ENCODE measurements at regions not wholly inside any gene's neighbourhood (a gene's known extent, or its start where the extent isn't known, plus 50 kb on each side); places are given as distances from the start of the nearest gene placed in this dataset.
A peak's percentile ranks its signal among the peaks of the same experiment; 100 is the strongest.

DNA sequence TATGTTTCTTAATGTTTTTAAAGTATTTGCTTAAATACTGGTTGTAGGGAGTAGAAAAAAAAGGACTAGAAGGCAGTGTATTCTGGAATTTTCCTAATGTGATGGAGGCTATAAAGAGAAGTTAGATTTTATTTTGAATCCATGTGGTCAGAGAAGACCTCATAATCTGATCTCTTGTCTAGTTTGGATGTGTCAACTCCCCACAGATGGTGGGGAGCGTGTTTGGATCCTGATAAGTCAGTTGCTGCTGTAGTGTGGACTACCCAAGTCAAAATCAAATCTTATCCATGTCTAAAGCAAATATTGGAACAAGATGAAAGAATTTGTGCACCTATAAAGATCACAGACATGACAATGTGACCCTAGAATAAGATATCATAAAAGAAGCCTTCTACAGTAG is 918.0 kb downstream of the LTN1 start:
- Mint-ChIP-seq H3K27me3 (ENCODE audit: low read depth, unreplicated experiment) (no peaks in the 10 kb centered on the region), H3K27ac (ENCODE audit: unreplicated experiment) (no peak overlapping the region), H3K4me1 (ENCODE audit: low read depth, unreplicated experiment) (peaks cover 2% of the 10 kb centered on the region), H3K9me3 (ENCODE audit: unreplicated experiment) (peaks cover 11% of the 10 kb centered on the region), H3K36me3 (ENCODE audit: low read depth, unreplicated experiment) (peaks cover 4% of the 10 kb centered on the region), H3K4me3 (ENCODE audit: unreplicated experiment) (no peak overlapping the region)
- Histone ChIP-seq H3K27me3 (ENCODE audit: insufficient read depth, low read length) (no peaks in the 10 kb centered on the region), H2AFZ (ENCODE audit: low read depth, low read length) (no peak overlapping the region), H3K27ac (ENCODE audit: low read depth, low read length) (no peak overlapping the region), H3K4me3 (ENCODE audit: insufficient read depth, low read depth, low read length) (no peak overlapping the region), H3K9me3 (ENCODE audit: insufficient read depth, low read depth, low read length) (no peaks in the 10 kb centered on the region), H3K9ac (ENCODE audit: low read length) (no peak overlapping the region), H4K20me1 (ENCODE audit: insufficient read depth, low read length) (no peaks in the 10 kb centered on the region), H3K79me2 (ENCODE audit: insufficient read depth, low read length) (no peaks in the 10 kb centered on the region), H3K4me2 (ENCODE audit: low read length) (no peak overlapping the region), H3K36me3 (ENCODE audit: insufficient read depth, low read length) (no peaks in the 10 kb centered on the region), H3K4me1 (ENCODE audit: insufficient read depth, low read length) (no peaks in the 10 kb centered on the region)
- no peak for DNase-seq (ENCODE audit: low read depth)
- no peak for TF ChIP-seq EZH2 (IDR thresholded peaks at IDR 0.05; ENCODE audit: insufficient read depth, low read length)
- TF ChIP-seq, protein P1, sequence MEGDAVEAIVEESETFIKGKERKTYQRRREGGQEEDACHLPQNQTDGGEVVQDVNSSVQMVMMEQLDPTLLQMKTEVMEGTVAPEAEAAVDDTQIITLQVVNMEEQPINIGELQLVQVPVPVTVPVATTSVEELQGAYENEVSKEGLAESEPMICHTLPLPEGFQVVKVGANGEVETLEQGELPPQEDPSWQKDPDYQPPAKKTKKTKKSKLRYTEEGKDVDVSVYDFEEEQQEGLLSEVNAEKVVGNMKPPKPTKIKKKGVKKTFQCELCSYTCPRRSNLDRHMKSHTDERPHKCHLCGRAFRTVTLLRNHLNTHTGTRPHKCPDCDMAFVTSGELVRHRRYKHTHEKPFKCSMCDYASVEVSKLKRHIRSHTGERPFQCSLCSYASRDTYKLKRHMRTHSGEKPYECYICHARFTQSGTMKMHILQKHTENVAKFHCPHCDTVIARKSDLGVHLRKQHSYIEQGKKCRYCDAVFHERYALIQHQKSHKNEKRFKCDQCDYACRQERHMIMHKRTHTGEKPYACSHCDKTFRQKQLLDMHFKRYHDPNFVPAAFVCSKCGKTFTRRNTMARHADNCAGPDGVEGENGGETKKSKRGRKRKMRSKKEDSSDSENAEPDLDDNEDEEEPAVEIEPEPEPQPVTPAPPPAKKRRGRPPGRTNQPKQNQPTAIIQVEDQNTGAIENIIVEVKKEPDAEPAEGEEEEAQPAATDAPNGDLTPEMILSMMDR (IDR thresholded peaks at IDR 0.05; ENCODE audit: insufficient read depth, low read depth, low read length) = no peak
- FAIRE-seq = no peak

GRCh38 chr21:28072601-28073000 is 920.1 kb downstream of the LTN1 start:
- FAIRE-seq = no peak
- no peak for TF ChIP-seq EZH2 (IDR thresholded peaks at IDR 0.05; ENCODE audit: insufficient read depth, low read length)
- TF ChIP-seq, protein P1 (IDR thresholded peaks at IDR 0.05; ENCODE audit: insufficient read depth, low read depth, low read length) = no peak
- no peaks in the 10 kb centered on the region for H3K36me3 ChIP-seq (ENCODE audit: insufficient read depth, low read length)
- no peak overlapping the region for H3K4me3 Mint-ChIP-seq (ENCODE audit: unreplicated experiment)
- peaks cover 4% of the 10 kb centered on the region for H3K36me3 Mint-ChIP-seq (ENCODE audit: low read depth, unreplicated experiment)
- no peak overlapping the region for H2AFZ ChIP-seq (ENCODE audit: low read depth, low read length)
- peaks cover 4% of the 10 kb centered on the region for H3K27me3 ChIP-seq (ENCODE audit: insufficient read depth, low read length)
- H3K27ac ChIP-seq (ENCODE audit: low read depth, low read length) = no peak overlapping the region
- no peak overlapping the region for H3K4me3 ChIP-seq (ENCODE audit: insufficient read depth, low read depth, low read length)
- H3K9me3 ChIP-seq (ENCODE audit: insufficient read depth, low read depth, low read length) = no peaks in the 10 kb centered on the region
- H3K27me3 Mint-ChIP-seq (ENCODE audit: low read depth, unreplicated experiment) = no peaks in the 10 kb centered on the region
- no peak for DNase-seq (ENCODE audit: low read depth)
- no peak overlapping the region for H3K27ac Mint-ChIP-seq (ENCODE audit: unreplicated experiment)
- H4K20me1 ChIP-seq (ENCODE audit: insufficient read depth, low read length) = no peaks in the 10 kb centered on the region
- peaks cover 5% of the 10 kb centered on the region for H3K4me1 Mint-ChIP-seq (ENCODE audit: low read depth, unreplicated experiment)
- peaks cover 11% of the 10 kb centered on the region for H3K9me3 Mint-ChIP-seq (ENCODE audit: unreplicated experiment)
- H3K4me1 ChIP-seq (ENCODE audit: insufficient read depth, low read length) = no peaks in the 10 kb centered on the region
- H3K9ac ChIP-seq (ENCODE audit: low read length) = no peak overlapping the region
- no peaks in the 10 kb centered on the region for H3K79me2 ChIP-seq (ENCODE audit: insufficient read depth, low read length)
- H3K4me2 ChIP-seq (ENCODE audit: low read length) = no peak overlapping the region

DNA sequence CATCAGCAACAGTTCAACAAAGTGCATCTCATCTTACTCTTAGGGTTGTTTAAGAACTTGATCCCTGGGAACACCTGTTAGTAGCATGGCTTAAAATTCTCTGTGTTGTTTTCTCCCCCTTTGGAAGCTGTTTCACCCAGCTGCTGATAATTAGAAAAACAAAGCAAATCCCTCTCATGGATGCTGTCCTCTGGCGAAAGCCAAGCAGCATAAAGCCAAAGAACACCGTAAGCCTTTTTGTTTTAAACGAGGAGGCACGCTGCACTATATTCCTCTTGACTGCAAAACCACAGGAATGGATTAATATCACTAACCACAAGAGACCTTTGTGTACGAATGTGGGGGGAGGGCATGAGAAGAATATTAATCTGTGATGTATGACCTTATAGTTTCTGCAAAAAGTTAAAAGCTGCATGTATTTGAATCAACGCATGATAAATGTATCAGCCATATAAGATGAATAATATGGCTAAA is 923.2 kb downstream of the LTN1 start:
- Histone ChIP-seq H3K36me3 (ENCODE audit: insufficient read depth, low read length) (no peaks in the 10 kb centered on the region), H3K4me3 (ENCODE audit: insufficient read depth, low read depth, low read length) (no peak overlapping the region), H3K9me3 (ENCODE audit: insufficient read depth, low read depth, low read length) (no peaks in the 10 kb centered on the region), H4K20me1 (ENCODE audit: insufficient read depth, low read length) (no peaks in the 10 kb centered on the region), H3K27me3 (ENCODE audit: insufficient read depth, low read length) (peaks cover 4% of the 10 kb centered on the region), H2AFZ (ENCODE audit: low read depth, low read length) (no peak overlapping the region), H3K4me2 (ENCODE audit: low read length) (peak overlapping the region; percentile 51), H3K27ac (ENCODE audit: low read depth, low read length) (no peak overlapping the region), H3K79me2 (ENCODE audit: insufficient read depth, low read length) (no peaks in the 10 kb centered on the region), H3K4me1 (ENCODE audit: insufficient read depth, low read length) (no peaks in the 10 kb centered on the region), H3K9ac (ENCODE audit: low read length) (no peak overlapping the region)
- peaks cover 5% of the 10 kb centered on the region for H3K4me1 Mint-ChIP-seq (ENCODE audit: low read depth, unreplicated experiment)
- peaks cover 11% of the 10 kb centered on the region for H3K9me3 Mint-ChIP-seq (ENCODE audit: unreplicated experiment)
- DNase-seq (ENCODE audit: low read depth) (peak; percentile 80), FAIRE-seq (peak; percentile 9)
- TF ChIP-seq, protein P1 (IDR thresholded peaks at IDR 0.05; ENCODE audit: insufficient read depth, low read depth, low read length) = no peak
- no peak for TF ChIP-seq EZH2 (IDR thresholded peaks at IDR 0.05; ENCODE audit: insufficient read depth, low read length)
- H3K27me3 Mint-ChIP-seq (ENCODE audit: low read depth, unreplicated experiment) = no peaks in the 10 kb centered on the region
- H3K27ac Mint-ChIP-seq (ENCODE audit: unreplicated experiment) = no peak overlapping the region
- H3K4me3 Mint-ChIP-seq (ENCODE audit: unreplicated experiment) = no peak overlapping the region
- peaks cover 4% of the 10 kb centered on the region for H3K36me3 Mint-ChIP-seq (ENCODE audit: low read depth, unreplicated experiment)
